ENCODE measurements at regions not wholly inside any gene's neighbourhood (a gene's known extent, or its start where the extent isn't known, plus 50 kb on each side); places are given as distances from the start of the nearest gene placed in this dataset.

DNA sequence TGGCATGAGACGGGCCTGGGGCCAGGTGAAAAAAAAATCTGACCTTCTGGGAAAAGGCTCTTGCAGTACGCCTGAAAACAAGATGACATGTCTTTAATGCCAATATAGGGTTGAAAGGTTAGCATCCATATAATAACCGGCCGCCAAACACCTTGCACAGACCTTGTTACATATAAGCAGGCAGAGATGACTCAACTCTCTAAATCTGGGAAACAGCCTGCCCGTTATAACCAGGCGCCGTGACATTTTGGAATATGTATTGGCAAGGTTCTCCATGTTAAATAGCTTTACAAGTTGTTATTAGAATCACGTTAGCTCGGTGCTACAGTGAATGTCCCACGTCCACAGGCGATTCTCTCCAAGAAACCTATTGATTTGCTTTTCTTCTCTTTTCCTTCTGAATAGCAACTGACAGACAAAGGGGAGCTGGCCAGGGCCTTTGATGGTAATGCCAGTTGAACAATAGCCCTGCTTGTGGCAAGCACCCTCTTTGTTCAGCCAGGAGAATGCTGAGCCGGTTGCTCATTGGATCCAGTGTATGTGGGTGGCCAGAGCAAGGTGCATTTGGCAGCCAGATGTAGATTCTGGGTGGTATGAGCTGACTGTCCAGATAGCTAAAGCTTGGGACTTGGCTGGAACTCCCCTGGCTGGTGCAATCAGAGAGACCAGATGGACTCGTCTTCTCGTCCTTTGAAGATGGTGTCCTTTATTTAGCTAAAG lies 80.1 kb upstream of the AUTS2 start:
- Histone ChIP-seq H3K9me3 (ENCODE audit: control insufficient read depth, insufficient read depth, low read depth, low read length) (no peaks in the 10 kb centered on the region), H3K4me2 (ENCODE audit: extremely low read depth, insufficient read depth, low read length) (no peak overlapping the region), H3K4me1 (ENCODE audit: control insufficient read depth, extremely low read depth, insufficient read depth, low read length) (no peaks in the 10 kb centered on the region), H3K4me3 (replicated peaks in 1 of 4; ENCODE audit: control extremely low read depth in 1 of 4, insufficient read depth in 1 of 4, low read depth in 3 of 4, low read length in 4 of 4) (no peak overlapping the region), H3K9ac (ENCODE audit: insufficient read depth, low read length) (no peak overlapping the region), H3K36me3 (ENCODE audit: control insufficient read depth, insufficient read depth, low read length) (no peaks in the 10 kb centered on the region), H3K79me2 (ENCODE audit: control insufficient read depth, insufficient read depth, low read length) (no peaks in the 10 kb centered on the region), H3K27me3 (ENCODE audit: control insufficient read depth, insufficient read depth, low read length) (no peaks in the 10 kb centered on the region), H2AFZ (ENCODE audit: low read length) (no peak overlapping the region), H4K20me1 (ENCODE audit: control insufficient read depth, extremely low read depth, insufficient read depth, low read length) (no peaks in the 10 kb centered on the region), H3K27ac (ENCODE audit: insufficient read depth, low read length) (no peak overlapping the region)
- peak in 1 of 2 donors; percentile 17 for DNase-seq (ENCODE audit: low read depth in 2 of 2)
- TF ChIP-seq CTCF (conservative IDR thresholded peaks at IDR 0.05 in 1 of 2, IDR thresholded peaks at IDR 0.05 in 1 of 2; ENCODE audit: low read depth in 1 of 2, low read length in 2 of 2): no peak
- TF ChIP-seq EZH2 (IDR thresholded peaks at IDR 0.05; ENCODE audit: low read length, missing control alignments): no peak

DNA sequence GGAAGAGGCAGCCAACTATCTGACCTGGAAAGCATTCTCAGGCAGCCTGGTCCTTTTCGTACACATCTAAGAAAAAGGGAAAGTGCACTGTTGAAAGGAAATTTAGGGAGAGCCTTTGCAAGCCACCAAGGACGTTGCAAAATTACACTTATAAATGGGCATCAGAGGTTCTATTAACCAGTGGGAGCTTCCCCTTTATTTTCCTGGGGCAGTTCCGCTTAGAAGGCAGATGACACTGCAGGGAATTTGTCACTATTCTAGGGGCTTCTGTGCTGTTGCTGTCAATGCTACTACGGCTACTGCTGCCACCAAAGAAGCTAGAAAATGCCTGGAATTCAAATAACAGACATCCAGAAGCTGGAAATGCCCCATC lies 79.6 kb upstream of the AUTS2 start:
- no peak overlapping the region for H3K4me2 ChIP-seq (ENCODE audit: extremely low read depth, insufficient read depth, low read length)
- TF ChIP-seq CTCF (conservative IDR thresholded peaks at IDR 0.05 in 1 of 2, IDR thresholded peaks at IDR 0.05 in 1 of 2; ENCODE audit: low read depth in 1 of 2, low read length in 2 of 2) (no peak), EZH2 (IDR thresholded peaks at IDR 0.05; ENCODE audit: low read length, missing control alignments) (no peak)
- H3K79me2 ChIP-seq (ENCODE audit: control insufficient read depth, insufficient read depth, low read length): no peaks in the 10 kb centered on the region
- H4K20me1 ChIP-seq (ENCODE audit: control insufficient read depth, extremely low read depth, insufficient read depth, low read length): no peaks in the 10 kb centered on the region
- H2AFZ ChIP-seq (ENCODE audit: low read length): no peak overlapping the region
- H3K9me3 ChIP-seq (ENCODE audit: control insufficient read depth, insufficient read depth, low read depth, low read length): no peaks in the 10 kb centered on the region
- no peaks in the 10 kb centered on the region for H3K4me1 ChIP-seq (ENCODE audit: control insufficient read depth, extremely low read depth, insufficient read depth, low read length)
- no peaks in the 10 kb centered on the region for H3K36me3 ChIP-seq (ENCODE audit: control insufficient read depth, insufficient read depth, low read length)
- no peak overlapping the region for H3K9ac ChIP-seq (ENCODE audit: insufficient read depth, low read length)
- no peaks in the 10 kb centered on the region for H3K27me3 ChIP-seq (ENCODE audit: control insufficient read depth, insufficient read depth, low read length)
- no peak overlapping the region for H3K4me3 ChIP-seq (replicated peaks in 1 of 4; ENCODE audit: control extremely low read depth in 1 of 4, insufficient read depth in 1 of 4, low read depth in 3 of 4, low read length in 4 of 4)
- no peak overlapping the region for H3K27ac ChIP-seq (ENCODE audit: insufficient read depth, low read length)
- DNase-seq (ENCODE audit: low read depth in 2 of 2): no peak

DNA sequence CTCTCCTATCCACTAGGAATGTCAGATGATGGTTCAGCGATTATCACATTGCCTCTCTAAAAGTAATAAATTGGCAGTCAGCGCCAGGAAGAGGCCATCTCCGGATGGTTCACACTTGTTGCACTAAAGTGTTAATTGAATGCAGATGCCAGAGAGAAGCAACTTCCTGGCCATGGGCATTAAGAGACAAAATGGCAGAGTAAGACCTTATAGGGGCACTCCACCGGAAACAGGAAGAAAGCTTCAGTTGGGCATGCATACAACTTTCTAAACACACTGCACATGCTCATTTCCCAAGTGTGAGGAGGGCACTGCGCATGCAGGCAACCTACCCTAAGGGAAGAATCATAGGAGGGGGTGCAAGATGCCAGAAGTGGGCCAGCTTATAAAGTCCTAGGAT lies 71.7 kb upstream of the AUTS2 start:
- H3K9me3 ChIP-seq (ENCODE audit: control insufficient read depth, insufficient read depth, low read depth, low read length): no peaks in the 10 kb centered on the region
- TF ChIP-seq CTCF (conservative IDR thresholded peaks at IDR 0.05 in 1 of 2, IDR thresholded peaks at IDR 0.05 in 1 of 2; ENCODE audit: low read depth in 1 of 2, low read length in 2 of 2): no peak
- TF ChIP-seq EZH2 (IDR thresholded peaks at IDR 0.05; ENCODE audit: low read length, missing control alignments): no peak
- H2AFZ ChIP-seq (ENCODE audit: low read length): no peak overlapping the region
- H3K4me2 ChIP-seq (ENCODE audit: extremely low read depth, insufficient read depth, low read length): no peak overlapping the region
- H3K9ac ChIP-seq (ENCODE audit: insufficient read depth, low read length): no peak overlapping the region
- no peaks in the 10 kb centered on the region for H3K79me2 ChIP-seq (ENCODE audit: control insufficient read depth, insufficient read depth, low read length)
- DNase-seq (ENCODE audit: low read depth in 2 of 2): no peak
- H3K4me3 ChIP-seq (replicated peaks in 1 of 4; ENCODE audit: control extremely low read depth in 1 of 4, insufficient read depth in 1 of 4, low read depth in 3 of 4, low read length in 4 of 4): no peak overlapping the region
- H3K4me1 ChIP-seq (ENCODE audit: control insufficient read depth, extremely low read depth, insufficient read depth, low read length): no peaks in the 10 kb centered on the region
- no peaks in the 10 kb centered on the region for H3K36me3 ChIP-seq (ENCODE audit: control insufficient read depth, insufficient read depth, low read length)
- no peak overlapping the region for H3K27ac ChIP-seq (ENCODE audit: insufficient read depth, low read length)
- H4K20me1 ChIP-seq (ENCODE audit: control insufficient read depth, extremely low read depth, insufficient read depth, low read length): no peaks in the 10 kb centered on the region
- H3K27me3 ChIP-seq (ENCODE audit: control insufficient read depth, insufficient read depth, low read length): no peaks in the 10 kb centered on the region

All from fibroblast of lung (primary cell).